Breast epithelium (tissue), 4 donors: ENCODE measurements at regions not wholly inside any gene's neighbourhood (a gene's known extent, or its start where the extent isn't known, plus 50 kb on each side); places are given as distances from the start of the nearest gene placed in this dataset.
"Not testable (repeated sequence)": the region's sequence is repeated elsewhere in the genome, so short reads cannot be mapped to it uniquely, and the experiment has no call there.

ENCODE experiments used
- DNase-seq, 2 donors: peaks; one replicate each; pipeline ENCODE4 v3.0.0-alpha.2; 2019; ENCODE audit warnings: low spot score in 2 of 2
- H3K27ac ChIP-seq, 2 donors: fragments of 200-600 bp; sonication (generic) in 1 of 2; one replicate each; pipeline ENCODE4 v1.5.1; 2016 to 2019; ENCODE audit warnings: mild to moderate bottlenecking in 1 of 2
- H3K27me3 ChIP-seq, 2 donors: fragments of 200-600 bp; sonication (generic) in 1 of 2; one replicate each; pipeline versions ENCODE4 v1.5.1 to v1.6.0; 2017 to 2019; ENCODE audit warnings: control low read depth in 1 of 2, mild to moderate bottlenecking in 1 of 2
- H3K36me3 ChIP-seq: fragments of 200-600 bp; one replicate; pipeline ENCODE4 v1.5.1; 2019
- H3K4me1 ChIP-seq, 2 donors: fragments of 200-600 bp; sonication (generic); one replicate each; pipeline ENCODE4 v1.5.1; 2016 to 2019; ENCODE audit warnings: control low read depth in 1 of 2
- H3K4me3 ChIP-seq, 3 donors: fragments of 200-600 bp; sonication (generic); 1 replicate in 2 of 3; 2 replicates in 1 of 3; pipeline ENCODE4 v1.5.1; 2016 to 2019; ENCODE audit warnings: mild to moderate bottlenecking in 3 of 3, moderate library complexity in 2 of 3
- H3K9me3 ChIP-seq, 2 donors: fragments of 200-600 bp; sonication (generic) in 1 of 2; one replicate each; pipeline ENCODE4 v1.5.1; 2016 to 2019; ENCODE audit warnings: control low read depth in 1 of 2
- CTCF ChIP-seq, 3 donors: fragments of 450-650 bp; IDR thresholded peaks; one replicate each; pipeline ENCODE4 v1.5.1; 2016 to 2017; ENCODE audit warnings: antibody characterized with exemption in 3 of 3, mild to moderate bottlenecking in 3 of 3, moderate library complexity in 3 of 3
- POLR2A ChIP-seq: fragments of 450-650 bp; IDR thresholded peaks from one replicate; pipeline ENCODE4 v1.6.1; 2016; ENCODE audit warnings: antibody characterized with exemption, mild to moderate bottlenecking, moderate library complexity
- POLR2AphosphoS5 ChIP-seq, 3 donors: sonication (generic); formaldehyde crosslinking; IDR thresholded peaks; one replicate each; pipeline ENCODE4 v1.6.1; 2017; ENCODE audit warnings: antibody characterized with exemption in 3 of 3
- intact Hi-C: fragments of 100-400 bp; cut with DNase I; formaldehyde crosslinking; loops from one replicate; pipeline ENCODE4 v1.15.1; 2023; ENCODE audit warnings: low total_unique reads

- intact Hi-C loops = loop anchor here (10.0 kb wide), 1 partner anchor 131 kb away; no protein-coding TSS in a partner anchor
- Histone ChIP-seq H3K4me1 (no peaks in the 10 kb centered on the region), H3K27me3 (no peaks in the 10 kb centered on the region), H3K9me3 (no peaks in the 10 kb centered on the region), H3K4me3 (no peak overlapping the region), H3K36me3 (no peaks in the 10 kb centered on the region), H3K27ac (no peak overlapping the region)
- DNase-seq = peak in 1 of 2 donors; percentile 33
- TF ChIP-seq POLR2A (no peak), CTCF (IDR thresholded peaks at IDR 0.05) (peak; percentile 34 to 84 (median 51)), POLR2AphosphoS5 (IDR thresholded peaks at IDR 0.05) (no peak)
Measured at GRCh38 chr3:75294124-75294523, 370.0 kb upstream of the FRG2C start.

DNA sequence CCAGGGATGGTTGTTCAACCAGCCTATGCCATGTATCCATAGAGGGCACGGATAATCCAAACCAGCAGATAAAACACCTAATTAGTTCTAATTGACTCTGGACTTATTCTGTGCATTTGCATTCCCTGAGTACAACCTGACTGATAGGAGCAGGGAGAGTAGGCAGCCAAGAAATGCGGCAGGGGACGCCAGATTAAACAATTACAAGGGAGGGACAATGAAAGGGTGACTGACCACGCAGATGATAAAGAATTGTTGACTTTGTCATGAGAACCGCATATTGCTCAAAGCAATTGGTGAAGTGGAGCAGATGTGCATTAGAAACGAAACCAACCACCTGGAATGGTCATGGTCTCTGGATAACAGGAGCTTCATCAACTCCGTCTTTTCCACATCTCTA lies 369.1 kb upstream of the FRG2C start:
- Histone ChIP-seq H3K4me3 (no peak overlapping the region), H3K9me3 (no peaks in the 10 kb centered on the region), H3K27me3 (no peaks in the 10 kb centered on the region), H3K4me1 (no peaks in the 10 kb centered on the region), H3K27ac (no peak overlapping the region), H3K36me3 (no peaks in the 10 kb centered on the region)
- TF ChIP-seq CTCF (IDR thresholded peaks at IDR 0.05) (no peak), POLR2AphosphoS5 (IDR thresholded peaks at IDR 0.05) (no peak), POLR2A (no peak)
- intact Hi-C loops = loop anchor here (10.0 kb wide), 1 partner anchor 130 kb away; no protein-coding TSS in a partner anchor
- no peak for DNase-seq

DNA sequence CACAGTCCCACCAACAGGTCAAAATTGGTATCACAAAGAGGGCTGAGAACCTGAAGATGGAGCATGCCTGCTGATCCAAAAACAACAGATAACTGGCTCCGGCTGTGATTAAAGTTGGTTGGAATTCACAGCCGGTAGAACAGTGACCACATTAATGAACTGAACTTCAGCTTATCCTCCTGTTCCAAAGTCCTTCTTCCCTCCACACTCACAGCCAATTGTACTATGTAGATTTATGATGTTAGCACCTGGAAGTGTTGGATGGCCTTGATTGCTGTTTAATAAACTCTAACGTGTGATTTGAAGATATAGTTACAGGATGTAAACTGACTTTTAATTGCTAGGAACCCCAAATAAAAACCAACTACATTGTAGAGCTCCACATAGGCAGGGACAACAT lies 367.3 kb upstream of the FRG2C start:
- H3K36me3 ChIP-seq = no peaks in the 10 kb centered on the region
- intact Hi-C loops = loop anchor here (10.0 kb wide), 1 partner anchor 128 kb away; no protein-coding TSS in a partner anchor
- H3K9me3 ChIP-seq = no peaks in the 10 kb centered on the region
- no peak for DNase-seq
- H3K4me1 ChIP-seq = no peaks in the 10 kb centered on the region
- H3K4me3 ChIP-seq = no peak overlapping the region
- no peak overlapping the region for H3K27ac ChIP-seq
- no peaks in the 10 kb centered on the region for H3K27me3 ChIP-seq
- no peak for TF ChIP-seq POLR2A
- no peak for TF ChIP-seq POLR2AphosphoS5 (IDR thresholded peaks at IDR 0.05)
- no peak for TF ChIP-seq CTCF (IDR thresholded peaks at IDR 0.05)

DNA sequence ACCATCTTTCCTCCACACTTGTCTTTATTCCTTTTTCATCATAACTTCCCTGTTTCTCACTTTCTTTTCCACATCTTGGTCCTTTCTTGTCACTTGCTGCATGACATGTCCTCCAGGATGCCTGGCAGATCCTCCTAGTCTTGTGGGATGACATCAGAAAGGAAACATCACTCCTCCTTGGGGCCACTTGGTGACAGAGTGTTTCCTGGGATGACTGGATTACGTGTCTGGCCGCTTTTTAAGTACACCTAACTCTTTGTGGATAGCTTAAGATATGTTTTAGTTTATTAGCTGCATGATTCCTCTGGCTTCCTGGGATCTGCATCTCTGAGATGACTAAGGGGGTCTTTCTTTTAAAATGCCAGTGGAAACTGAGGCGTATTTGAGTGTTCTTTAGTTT lies 363.5 kb upstream of the FRG2C start:
- no peak for DNase-seq
- Histone ChIP-seq H3K27ac (no peak overlapping the region), H3K36me3 (no peaks in the 10 kb centered on the region), H3K9me3 (no peaks in the 10 kb centered on the region), H3K4me3 (no peak overlapping the region), H3K4me1 (no peaks in the 10 kb centered on the region), H3K27me3 (no peaks in the 10 kb centered on the region)
- TF ChIP-seq POLR2AphosphoS5 (IDR thresholded peaks at IDR 0.05) = no peak
- no peak for TF ChIP-seq CTCF (IDR thresholded peaks at IDR 0.05)
- TF ChIP-seq POLR2A = no peak
- intact Hi-C loops = no loop called here

DNA sequence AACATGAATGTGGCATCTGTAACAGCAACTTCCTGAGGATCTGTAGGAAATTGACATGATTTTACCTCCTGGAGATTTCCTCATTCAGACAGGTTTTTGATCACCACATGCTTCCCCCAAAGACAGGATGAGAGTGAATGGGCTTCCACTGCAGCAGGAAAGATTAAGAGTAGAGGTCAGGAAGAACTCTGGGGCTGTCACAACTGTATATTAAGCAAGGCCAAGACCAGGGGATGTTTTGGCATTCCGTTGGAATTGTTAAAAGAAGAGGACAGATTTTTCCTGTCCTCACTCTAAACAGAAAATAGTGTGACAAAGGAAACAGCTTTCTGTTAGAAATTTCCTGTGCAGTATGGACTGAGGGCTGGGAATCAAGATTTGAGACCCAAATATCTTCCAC lies 363.1 kb upstream of the FRG2C start:
- intact Hi-C loops, H3K9me3 ChIP-seq, H3K27me3 ChIP-seq, H3K27ac ChIP-seq, DNase-seq, H3K4me3 ChIP-seq, H3K4me1 ChIP-seq, H3K36me3 ChIP-seq: not testable (repeated sequence)

GRCh38 chr3:75303741-75304140 lies 360.4 kb upstream of the FRG2C start:
- Histone ChIP-seq H3K9me3 (no peaks in the 10 kb centered on the region), H3K4me1 (no peaks in the 10 kb centered on the region), H3K36me3 (no peaks in the 10 kb centered on the region), H3K4me3 (no peak overlapping the region), H3K27me3 (no peaks in the 10 kb centered on the region), H3K27ac (no peak overlapping the region)
- no peak for DNase-seq
- TF ChIP-seq CTCF (IDR thresholded peaks at IDR 0.05) (no peak), POLR2A (no peak), POLR2AphosphoS5 (IDR thresholded peaks at IDR 0.05) (no peak)
- intact Hi-C loops = no loop called here
